Sigmoid colon (tissue), 6 donors: ENCODE measurements at regions not wholly inside any gene's neighbourhood (a gene's known extent, or its start where the extent isn't known, plus 50 kb on each side); places are given as distances from the start of the nearest gene placed in this dataset.
A peak's percentile ranks its signal among the peaks of the same experiment; 100 is the strongest.

Source experiments
- DNase-seq: peaks from one replicate; pipeline ENCODE4 v3.0.0-alpha.2; 2019
- H3K27ac ChIP-seq, 4 donors: fragments of 200-600 bp; sonication (generic); one replicate each; pipeline ENCODE4 v1.5.1; 2016 to 2019; ENCODE audit warnings: mild to moderate bottlenecking in 1 of 4
- H3K27me3 ChIP-seq, 3 donors: fragments of 200-600 bp; sonication (generic); one replicate each; pipeline ENCODE4 v1.5.1; 2019; ENCODE audit warnings: mild to moderate bottlenecking in 1 of 3
- H3K36me3 ChIP-seq, 4 donors: fragments of 200-600 bp; sonication (generic); one replicate each; pipeline ENCODE4 v1.5.1; 2016 to 2019
- H3K4me1 ChIP-seq, 4 donors: fragments of 200-600 bp; sonication (generic); one replicate each; pipeline ENCODE4 v1.5.1; 2017 to 2019
- H3K4me3 ChIP-seq, 4 donors: fragments of 200-600 bp; sonication (generic); one replicate each; pipeline ENCODE4 v1.5.1; 2017 to 2019; ENCODE audit warnings: mild to moderate bottlenecking in 2 of 4, moderate library complexity in 1 of 4
- H3K9me3 ChIP-seq, 4 donors: fragments of 200-600 bp in 3 of 4; sonication (generic) in 3 of 4; one replicate each; pipeline versions ENCODE4 v1.5.1 to v1.6.1; 2013 to 2019
- EP300 ChIP-seq, 4 donors: sonication (generic); formaldehyde crosslinking; IDR thresholded peaks; one replicate each; pipeline ENCODE4 v1.6.1; 2017; ENCODE audit warnings: antibody characterized with exemption in 4 of 4
- POLR2A ChIP-seq, 2 donors: fragments of 450-650 bp; IDR thresholded peaks; one replicate each; pipeline ENCODE4 v1.6.1; 2016; ENCODE audit warnings: antibody characterized with exemption in 2 of 2, mild to moderate bottlenecking in 2 of 2, moderate library complexity in 2 of 2
- POLR2AphosphoS5 ChIP-seq, 4 donors: sonication (generic); formaldehyde crosslinking; IDR thresholded peaks; one replicate each; pipeline ENCODE4 v1.6.1; 2017; ENCODE audit warnings: antibody characterized with exemption in 4 of 4
- WGBS, 2 donors: extraction: QIAGEN DNeasy Blood & Tissue Kit; methylation state at CpG; one replicate each; pipeline ENCODE4 v1.1.7; 2013; 5-methylcytosine and 5-hydroxymethylcytosine counted together
- intact Hi-C: fragments of 100-400 bp; cut with DNase I; formaldehyde crosslinking; loops from one replicate; pipeline ENCODE4 v1.15.1; 2023
- TF ChIP-seq, protein P1 (sequence below), 4 experiments: fragments of 450-650 bp in 3 of 4; fragments of 200-600 bp in 1 of 4; IDR thresholded peaks; one replicate each; pipeline ENCODE4 v1.5.1; 2016 to 2019; ENCODE audit warnings: antibody characterized with exemption in 4 of 4, mild to moderate bottlenecking in 3 of 4, moderate library complexity in 2 of 4
- donor health status: healthy with polysubstance abuse.
- donor health status: healthy.

DNA sequence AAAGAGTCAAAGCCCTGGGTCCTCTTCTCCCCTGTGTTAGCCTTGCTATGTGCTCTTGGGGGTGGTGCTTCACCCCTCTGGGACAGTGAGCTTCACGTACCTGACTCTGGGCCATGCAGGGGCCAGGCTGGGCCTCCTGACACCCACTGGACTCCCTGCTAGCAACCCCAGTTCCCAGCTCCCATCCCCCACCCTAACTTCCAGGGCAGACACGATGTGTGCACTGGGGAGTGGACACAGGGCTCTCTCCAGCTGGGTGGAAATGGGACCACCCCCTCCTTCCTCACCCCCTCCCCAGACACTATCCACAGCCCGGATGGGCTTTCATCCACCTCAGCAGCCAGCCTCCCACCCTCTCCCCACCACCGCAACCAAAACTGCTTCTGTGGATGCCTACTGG, 113.0 kb upstream of the ZNF479 start:
- Histone ChIP-seq H3K4me3 (no peak overlapping the region), H3K27ac (no peak overlapping the region), H3K27me3 (no peaks in the 10 kb centered on the region), H3K9me3 (peaks cover 0 to 22% (median 4%) of the 10 kb centered on the region in 4 donors), H3K4me1 (no peaks in the 10 kb centered on the region), H3K36me3 (no peaks in the 10 kb centered on the region)
- DNase-seq = peak; percentile 53
- 84 to 89% methylated on average over 4 of the region's 4 CpGs for WGBS, 2 donors
- TF ChIP-seq EP300 (IDR thresholded peaks at IDR 0.05) = no peak
- no peak for TF ChIP-seq POLR2AphosphoS5 (IDR thresholded peaks at IDR 0.05)
- no peak for TF ChIP-seq POLR2A (IDR thresholded peaks at IDR 0.05)
- TF ChIP-seq, protein P1, sequence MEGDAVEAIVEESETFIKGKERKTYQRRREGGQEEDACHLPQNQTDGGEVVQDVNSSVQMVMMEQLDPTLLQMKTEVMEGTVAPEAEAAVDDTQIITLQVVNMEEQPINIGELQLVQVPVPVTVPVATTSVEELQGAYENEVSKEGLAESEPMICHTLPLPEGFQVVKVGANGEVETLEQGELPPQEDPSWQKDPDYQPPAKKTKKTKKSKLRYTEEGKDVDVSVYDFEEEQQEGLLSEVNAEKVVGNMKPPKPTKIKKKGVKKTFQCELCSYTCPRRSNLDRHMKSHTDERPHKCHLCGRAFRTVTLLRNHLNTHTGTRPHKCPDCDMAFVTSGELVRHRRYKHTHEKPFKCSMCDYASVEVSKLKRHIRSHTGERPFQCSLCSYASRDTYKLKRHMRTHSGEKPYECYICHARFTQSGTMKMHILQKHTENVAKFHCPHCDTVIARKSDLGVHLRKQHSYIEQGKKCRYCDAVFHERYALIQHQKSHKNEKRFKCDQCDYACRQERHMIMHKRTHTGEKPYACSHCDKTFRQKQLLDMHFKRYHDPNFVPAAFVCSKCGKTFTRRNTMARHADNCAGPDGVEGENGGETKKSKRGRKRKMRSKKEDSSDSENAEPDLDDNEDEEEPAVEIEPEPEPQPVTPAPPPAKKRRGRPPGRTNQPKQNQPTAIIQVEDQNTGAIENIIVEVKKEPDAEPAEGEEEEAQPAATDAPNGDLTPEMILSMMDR (IDR thresholded peaks at IDR 0.05) = no peak
- intact Hi-C loops = no loop called here

DNA sequence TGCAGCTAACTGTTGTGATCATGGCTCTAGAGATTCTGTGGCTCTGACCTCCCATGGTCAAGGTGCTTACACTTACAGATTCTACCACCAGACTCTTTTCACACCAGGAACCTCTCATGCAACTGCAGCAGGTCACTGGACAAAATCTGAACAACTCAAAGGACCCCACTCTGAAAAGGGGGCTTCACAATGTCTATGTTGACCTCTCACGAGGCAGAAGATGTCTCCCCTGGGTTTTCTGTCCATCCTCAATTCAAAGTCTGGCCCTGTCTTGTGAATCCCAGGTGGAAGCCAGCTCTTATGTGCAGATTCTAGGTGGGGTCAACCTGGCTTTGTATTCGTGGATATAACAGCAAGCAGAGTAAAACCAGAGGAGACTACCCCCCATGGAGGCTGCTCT, 118.6 kb upstream of the ZNF479 start:
- DNase-seq = no peak
- 23 to 24% methylated on average over 2 of the region's 2 CpGs for WGBS, 2 donors
- H3K36me3 ChIP-seq = no peaks in the 10 kb centered on the region
- H3K27me3 ChIP-seq = no peaks in the 10 kb centered on the region
- no peak for TF ChIP-seq EP300 (IDR thresholded peaks at IDR 0.05)
- intact Hi-C loops = no loop called here
- H3K27ac ChIP-seq = no peak overlapping the region
- no peak overlapping the region for H3K4me3 ChIP-seq
- H3K9me3 ChIP-seq = peaks cover 0 to 9% (median under 1%) of the 10 kb centered on the region in 4 donors
- H3K4me1 ChIP-seq = no peaks in the 10 kb centered on the region

GRCh38 chr7:57256637-57257375, 124.6 kb upstream of the ZNF479 start:
- Histone ChIP-seq H3K27me3 (no peaks in the 10 kb centered on the region), H3K4me1 (no peaks in the 10 kb centered on the region), H3K9me3 (peaks cover 0 to 12% (median 5%) of the 10 kb centered on the region in 4 donors), H3K36me3 (no peaks in the 10 kb centered on the region), H3K27ac (no peak overlapping the region), H3K4me3 (no peak overlapping the region)
- TF ChIP-seq POLR2AphosphoS5 (IDR thresholded peaks at IDR 0.05) (no peak), POLR2A (IDR thresholded peaks at IDR 0.05) (no peak), EP300 (IDR thresholded peaks at IDR 0.05) (no peak)
- 87 to 93% methylated on average over 44 of the region's 44 CpGs for WGBS, 2 donors
- intact Hi-C loops = no loop called here
- no peak for DNase-seq

- peaks cover 0 to 23% (median 9%) of the 10 kb centered on the region in 4 donors for H3K9me3 ChIP-seq
- no peak for DNase-seq
- 37 to 46% methylated on average over 1 of the region's 1 CpG for WGBS, 2 donors
These were observed 142.5 kb upstream of the ZNF479 start for GRCh38 chr7:57274535-57275283.

DNA sequence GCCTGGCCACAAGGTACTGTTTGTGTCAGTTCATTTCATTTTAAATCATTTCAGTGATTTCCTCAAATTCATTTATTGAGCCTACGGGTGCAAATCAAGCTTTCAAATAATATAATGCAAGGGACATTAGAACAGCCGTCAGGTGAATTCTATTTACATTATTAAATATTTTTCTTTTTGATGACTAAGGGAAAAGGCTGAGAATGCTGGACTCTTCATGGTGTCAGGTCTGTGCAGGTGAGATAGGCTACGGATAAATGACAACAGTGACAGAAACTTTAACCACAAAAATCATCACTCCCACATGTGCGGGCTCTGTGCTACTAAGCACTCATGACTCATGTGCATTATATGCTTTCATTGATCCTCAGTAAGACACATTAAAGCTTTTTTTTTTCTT, 149.2 kb upstream of the ZNF716 start:
- TF ChIP-seq POLR2AphosphoS5 (IDR thresholded peaks at IDR 0.05) (no peak), POLR2A (IDR thresholded peaks at IDR 0.05) (no peak), EP300 (IDR thresholded peaks at IDR 0.05) (no peak)
- TF ChIP-seq, protein P1 (IDR thresholded peaks at IDR 0.05) = no peak
- 60 to 81% methylated on average over 4 of the region's 4 CpGs for WGBS, 2 donors
- Histone ChIP-seq H3K27ac (no peak overlapping the region), H3K36me3 (no peaks in the 10 kb centered on the region), H3K27me3 (no peaks in the 10 kb centered on the region), H3K4me3 (no peak overlapping the region), H3K9me3 (peaks cover 0 to 13% (median 0%) of the 10 kb centered on the region in 4 donors), H3K4me1 (no peaks in the 10 kb centered on the region)
- intact Hi-C loops = no loop called here
- no peak for DNase-seq

More at GRCh38 chr7:57274535-57275283, 142.5 kb upstream of the ZNF479 start:
- Histone ChIP-seq H3K4me1 (no peaks in the 10 kb centered on the region), H3K4me3 (no peak overlapping the region), H3K36me3 (no peaks in the 10 kb centered on the region), H3K27me3 (no peaks in the 10 kb centered on the region), H3K27ac (no peak overlapping the region)
- intact Hi-C loops = no loop called here
- TF ChIP-seq EP300 (IDR thresholded peaks at IDR 0.05) (no peak), POLR2AphosphoS5 (IDR thresholded peaks at IDR 0.05) (no peak), POLR2A (IDR thresholded peaks at IDR 0.05) (no peak)
- TF ChIP-seq, protein P1 (IDR thresholded peaks at IDR 0.05) = no peak
